ENCODE measurements at regions not wholly inside any gene's neighbourhood (a gene's known extent, or its start where the extent isn't known, plus 50 kb on each side); places are given as distances from the start of the nearest gene placed in this dataset.

DNA sequence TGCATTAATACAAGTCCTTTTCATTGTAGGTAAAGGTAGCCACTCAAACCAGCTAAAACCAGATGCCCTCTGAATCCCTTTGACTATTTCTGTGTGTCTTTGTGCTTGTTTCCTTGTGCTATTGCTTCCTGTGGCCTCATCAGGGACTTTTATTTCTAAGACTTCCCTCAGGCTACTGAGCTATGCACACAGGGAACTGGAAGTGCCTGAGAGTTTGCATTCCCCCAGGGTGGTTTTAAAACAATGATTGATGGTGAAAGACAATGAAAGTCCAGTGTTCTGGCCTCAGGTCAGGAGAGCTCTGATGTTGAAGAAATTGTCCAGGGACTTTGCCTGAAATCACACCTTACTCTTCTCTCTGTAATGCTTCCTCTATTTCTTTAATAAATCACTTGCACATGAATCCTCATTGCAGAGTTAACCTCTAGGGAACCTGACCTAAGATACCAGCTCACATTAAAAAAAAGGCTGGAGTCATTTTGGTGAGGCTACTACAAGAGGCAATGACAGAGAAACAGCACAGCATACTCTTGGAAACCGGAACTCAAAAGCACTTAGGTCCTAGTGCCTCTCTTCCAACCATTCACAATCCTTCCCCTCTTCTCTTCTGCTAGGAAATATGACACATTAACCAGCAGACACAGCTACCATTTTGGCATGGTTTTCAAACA, 158.1 kb upstream of the NREP start:
- DNase-seq (ENCODE audit: extremely low read depth, low read depth, low spot score) = no peak

DNA sequence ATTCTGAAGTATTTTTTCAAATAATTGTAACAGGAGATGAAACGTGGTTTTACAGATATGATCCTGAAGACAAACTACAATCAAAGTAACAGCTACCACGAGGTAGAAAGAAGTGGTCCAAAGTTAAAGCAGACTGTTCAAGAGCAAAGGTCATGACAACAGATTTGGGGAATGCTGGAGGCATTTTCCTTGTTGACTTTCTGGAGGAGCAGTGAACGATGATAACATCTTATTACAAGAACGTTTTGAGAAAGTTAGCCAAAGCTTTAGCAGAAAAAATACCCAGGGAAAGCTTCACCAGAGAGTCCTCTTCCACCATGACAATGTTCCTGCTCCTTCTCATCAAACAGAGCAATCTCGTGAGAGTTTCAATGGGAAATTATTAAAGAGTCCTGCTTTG, 145.4 kb upstream of the NREP start:
- DNase-seq (ENCODE audit: extremely low read depth, low read depth, low spot score) = no peak

GRCh38 chr5:111901296-111901695, 144.3 kb upstream of the NREP start:
- DNase-seq (ENCODE audit: extremely low read depth, low read depth, low spot score) = no peak

GRCh38 chr5:111892949-111893348, 136.0 kb upstream of the NREP start:
- DNase-seq (ENCODE audit: extremely low read depth, low read depth, low spot score) = no peak

GRCh38 chr5:111887706-111888105, 130.7 kb upstream of the NREP start:
- DNase-seq (ENCODE audit: extremely low read depth, low read depth, low spot score) = no peak

DNA sequence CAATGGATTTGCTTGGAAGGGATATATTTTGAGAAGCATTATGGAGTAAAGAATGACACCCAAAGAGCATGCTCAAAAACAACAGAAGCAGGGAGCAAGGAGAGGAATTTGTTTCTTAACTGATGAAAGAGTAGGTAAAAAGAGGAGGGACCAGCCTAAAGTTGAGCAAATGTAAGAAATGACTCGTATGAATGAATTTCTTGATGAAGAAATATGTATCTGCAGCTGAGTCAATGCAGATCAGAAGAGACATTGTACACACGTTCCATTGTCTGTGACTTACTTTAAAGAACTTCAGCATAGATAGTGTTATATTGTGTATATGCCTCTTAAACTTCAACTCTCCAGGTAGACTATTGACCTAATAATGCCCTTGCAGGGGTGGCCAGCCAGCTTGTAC, 112.7 kb upstream of the NREP start:
- DNase-seq (ENCODE audit: extremely low read depth, low read depth, low spot score) = no peak

- DNase-seq (ENCODE audit: extremely low read depth, low read depth, low spot score) = no peak
Observed at GRCh38 chr5:111865356-111865755, 108.4 kb upstream of the NREP start.

- no peak for DNase-seq (ENCODE audit: extremely low read depth, low read depth, low spot score)
Observed at GRCh38 chr5:111863801-111864200, 106.8 kb upstream of the NREP start.

DNA sequence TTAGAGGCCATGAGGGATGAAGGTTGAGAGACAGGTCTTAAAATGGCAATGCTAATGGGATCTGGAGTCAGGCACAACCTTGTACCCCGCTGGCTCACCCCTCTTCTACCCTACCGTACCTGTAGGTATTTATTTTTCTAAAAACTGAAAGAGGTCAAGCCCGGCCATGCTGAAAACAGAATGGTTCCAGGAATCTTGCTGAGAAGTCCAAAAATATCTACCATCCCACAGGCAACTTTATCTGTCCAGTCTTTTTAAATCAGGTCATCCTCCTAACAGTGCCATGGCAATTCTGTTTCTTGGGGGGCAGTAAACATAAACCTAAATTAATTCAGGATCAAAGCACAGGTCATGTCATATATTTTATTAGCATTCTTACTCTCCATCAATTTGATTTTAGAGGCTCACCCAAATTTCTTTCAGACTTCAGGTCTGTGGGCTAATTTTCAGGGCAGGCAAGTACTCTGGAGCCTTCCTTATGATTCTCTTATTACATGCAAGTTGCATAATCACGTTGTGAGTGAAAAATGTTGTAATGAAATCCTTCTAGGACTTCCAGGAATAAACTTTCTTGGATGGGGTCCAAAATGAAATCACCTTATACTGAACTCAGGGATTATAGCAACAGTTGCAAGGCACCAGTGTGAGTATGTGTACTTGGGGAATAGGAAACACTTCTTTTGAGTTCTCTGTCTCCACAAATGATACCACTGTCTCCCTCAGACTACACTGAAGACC, 102.7 kb upstream of the NREP start:
- no peak for DNase-seq (ENCODE audit: extremely low read depth, low read depth, low spot score)

GRCh38 chr5:111859031-111859430, 102.0 kb upstream of the NREP start:
- DNase-seq (ENCODE audit: extremely low read depth, low read depth, low spot score) = no peak

DNA sequence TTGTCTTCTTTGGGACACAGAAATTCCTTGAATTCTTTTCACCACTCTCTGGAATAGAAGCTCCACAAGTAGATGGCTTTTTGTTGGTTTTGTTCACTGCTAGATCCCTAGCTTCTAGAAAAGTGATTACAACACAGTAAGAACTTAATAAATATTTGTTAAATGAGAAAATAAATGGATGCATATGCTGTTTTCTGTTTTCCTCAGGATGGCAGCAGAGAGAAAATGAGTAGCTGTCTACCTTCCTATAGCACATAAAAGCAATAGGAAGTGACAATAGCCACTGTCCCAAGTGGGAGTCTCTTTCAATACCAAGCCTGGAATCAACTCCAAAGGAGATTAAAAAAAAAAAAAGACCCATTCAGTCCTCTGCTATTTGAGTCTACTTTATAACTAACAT, 100.6 kb upstream of the NREP start:
- no peak for DNase-seq (ENCODE audit: extremely low read depth, low read depth, low spot score)

- no peak for DNase-seq (ENCODE audit: extremely low read depth, low read depth, low spot score)
Observed at GRCh38 chr5:111856876-111857466, 100.0 kb upstream of the NREP start.

DNA sequence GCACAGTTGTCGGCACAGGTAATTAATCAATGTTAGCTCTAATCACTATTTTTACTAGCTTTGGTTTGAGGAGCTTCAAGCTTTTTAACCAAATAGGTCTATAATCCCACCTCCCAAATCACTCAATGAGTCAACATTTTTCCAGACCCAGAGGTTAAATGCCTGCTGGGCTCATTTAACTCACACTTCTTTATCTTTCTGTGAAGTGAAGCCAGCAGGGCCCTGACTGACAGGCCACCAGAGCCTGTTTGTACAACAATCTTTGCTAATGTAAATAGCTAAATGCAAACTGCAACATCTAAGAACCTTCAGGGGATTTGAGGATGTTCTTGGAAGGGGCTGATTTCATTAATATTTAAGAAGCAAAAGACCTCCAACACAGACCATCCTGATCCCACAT, 98.4 kb upstream of the NREP start:
- DNase-seq (ENCODE audit: extremely low read depth, low read depth, low spot score) = no peak

DNA sequence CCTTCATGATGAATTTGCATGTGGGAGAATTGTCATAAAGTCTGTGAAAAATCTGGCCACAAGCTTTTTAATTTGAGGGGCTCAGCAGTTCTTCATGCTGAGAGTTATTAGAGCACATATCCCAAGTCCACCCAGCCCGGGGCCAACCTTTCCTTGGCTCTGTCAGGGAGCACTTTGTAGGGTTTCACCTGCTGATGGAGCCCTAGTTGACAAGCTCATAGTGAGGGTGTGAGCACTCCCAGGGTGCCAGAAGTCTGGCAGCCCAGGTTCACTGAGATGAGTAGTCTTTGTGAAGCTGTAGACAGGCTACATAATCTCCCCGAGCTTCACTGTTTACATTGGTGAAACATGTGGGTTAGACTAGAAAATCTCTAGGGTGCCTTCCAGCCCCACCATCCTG, 97.2 kb upstream of the NREP start:
- no peak for DNase-seq (ENCODE audit: extremely low read depth, low read depth, low spot score)

DNA sequence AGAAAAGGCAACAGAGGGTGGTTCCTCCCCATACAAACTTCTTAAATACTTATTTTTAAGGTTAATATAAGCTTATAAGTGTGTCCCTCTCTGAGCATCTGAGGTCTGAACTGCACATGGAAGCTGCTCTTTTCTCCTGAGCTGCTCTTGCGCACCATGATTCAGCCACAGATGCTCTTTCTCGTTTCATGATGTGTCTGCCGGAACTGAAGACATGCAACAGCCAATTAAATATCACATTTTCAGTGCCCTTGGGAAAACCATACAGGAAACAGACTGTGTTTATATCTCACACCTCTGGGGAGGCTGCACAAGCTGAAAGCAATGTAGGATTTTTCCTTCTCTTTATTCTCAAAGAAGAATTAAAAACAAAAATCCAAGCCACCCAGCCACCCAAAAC, 96.8 kb upstream of the NREP start:
- no peak for DNase-seq (ENCODE audit: extremely low read depth, low read depth, low spot score)

DNA sequence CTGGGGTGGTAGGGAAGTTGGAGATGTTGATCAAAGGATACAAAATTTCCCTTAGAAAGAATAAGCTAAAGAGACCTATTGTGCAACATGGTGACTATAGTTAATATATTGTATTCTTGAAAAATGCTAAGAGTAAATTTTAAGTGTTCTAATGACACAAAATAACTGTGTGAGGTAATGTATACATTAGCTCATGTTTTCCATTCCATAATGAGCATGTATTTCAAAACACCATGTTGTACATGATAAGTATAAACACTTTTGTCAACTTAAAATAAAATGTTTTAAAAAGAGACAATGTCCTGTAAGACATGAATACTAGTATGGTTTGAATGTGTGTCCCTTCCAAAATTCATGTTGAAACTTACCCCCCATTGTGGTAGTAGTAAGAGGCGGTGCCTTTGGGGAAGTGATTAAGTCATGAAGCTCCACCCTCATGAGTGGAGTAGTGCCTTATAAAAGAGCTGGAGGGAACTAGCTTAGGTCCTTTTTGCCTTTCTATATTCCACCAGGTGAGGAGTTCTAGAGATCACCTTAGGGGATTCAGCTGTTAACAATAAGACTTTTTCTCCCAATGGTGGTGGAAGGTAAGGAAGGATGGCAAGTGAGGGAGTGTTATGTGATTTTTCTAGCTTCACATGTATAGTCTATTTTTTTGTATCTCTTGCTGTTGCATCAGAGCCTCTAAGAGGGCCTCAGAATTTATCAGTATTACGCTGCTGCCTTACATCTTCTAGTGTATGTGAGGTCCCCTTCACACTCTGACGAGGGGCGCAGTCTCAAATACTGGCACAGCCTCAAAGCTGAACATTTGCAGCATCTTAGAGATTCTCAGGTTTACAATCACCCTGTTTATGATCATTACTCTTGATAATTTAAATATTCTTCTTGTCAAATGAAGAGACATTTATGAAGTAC, 94.9 kb upstream of the NREP start:
- no peak for DNase-seq (ENCODE audit: extremely low read depth, low read depth, low spot score)

DNA sequence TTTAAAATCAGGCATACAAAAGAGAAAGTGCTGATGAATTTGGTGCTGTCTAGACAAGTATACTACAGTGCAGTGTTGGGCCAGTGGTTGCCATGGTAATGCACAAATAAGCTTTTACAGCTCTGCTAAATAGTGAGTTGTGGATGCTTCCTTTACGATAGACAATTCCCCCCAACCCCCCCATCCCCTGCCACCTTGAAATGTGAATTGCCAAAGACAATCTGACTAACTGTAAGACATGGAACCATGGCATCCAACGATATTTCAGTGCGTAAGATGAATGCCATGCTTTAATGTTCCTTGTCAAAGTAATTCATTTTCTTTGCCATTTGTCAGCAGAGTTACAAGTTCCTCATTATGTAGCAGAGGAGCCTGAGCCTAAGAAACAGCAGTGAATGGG, 91.5 kb upstream of the NREP start:
- DNase-seq (ENCODE audit: extremely low read depth, low read depth, low spot score) = no peak

- DNase-seq (ENCODE audit: extremely low read depth, low read depth, low spot score) = no peak
Observed at GRCh38 chr5:111847052-111847925, 90.3 kb upstream of the NREP start.

DNA sequence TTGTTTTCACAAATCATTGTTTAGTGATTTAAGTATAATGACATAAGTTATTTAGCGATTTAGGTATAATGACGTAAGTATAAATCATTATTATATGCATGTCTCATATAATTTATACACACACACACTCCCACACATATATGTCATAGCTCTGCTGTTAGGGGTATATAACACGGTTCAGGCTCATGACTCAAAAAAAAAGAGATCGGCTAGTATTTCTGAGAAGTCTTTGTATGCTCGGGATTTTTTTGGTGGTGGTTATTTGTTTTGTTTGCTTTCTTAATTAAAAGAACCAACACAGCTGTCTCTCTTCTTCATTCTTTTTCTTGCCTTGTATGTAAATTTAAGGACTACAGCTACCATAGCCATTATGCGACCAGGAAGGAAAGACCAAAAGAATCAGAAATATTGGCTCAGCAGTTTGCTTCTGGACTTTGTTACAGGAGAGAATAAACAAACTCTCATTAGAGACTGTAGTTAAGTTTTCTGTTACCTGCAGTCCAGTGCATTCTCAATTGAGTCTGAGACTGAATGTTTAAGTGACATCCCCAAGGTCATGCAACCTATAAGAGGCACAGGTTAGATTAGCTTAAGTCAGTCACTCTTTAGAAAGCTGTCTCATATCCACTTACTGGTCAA, 83.2 kb upstream of the NREP start:
- no peak for DNase-seq (ENCODE audit: extremely low read depth, low read depth, low spot score)

- no peak for DNase-seq (ENCODE audit: extremely low read depth, low read depth, low spot score)
Observed at GRCh38 chr5:111839438-111839837, 82.4 kb upstream of the NREP start.

Data from glomerular endothelial cell (primary cell).